ENCODE measurements at regions not wholly inside any gene's neighbourhood (a gene's known extent, or its start where the extent isn't known, plus 50 kb on each side); places are given as distances from the start of the nearest gene placed in this dataset.

DNA sequence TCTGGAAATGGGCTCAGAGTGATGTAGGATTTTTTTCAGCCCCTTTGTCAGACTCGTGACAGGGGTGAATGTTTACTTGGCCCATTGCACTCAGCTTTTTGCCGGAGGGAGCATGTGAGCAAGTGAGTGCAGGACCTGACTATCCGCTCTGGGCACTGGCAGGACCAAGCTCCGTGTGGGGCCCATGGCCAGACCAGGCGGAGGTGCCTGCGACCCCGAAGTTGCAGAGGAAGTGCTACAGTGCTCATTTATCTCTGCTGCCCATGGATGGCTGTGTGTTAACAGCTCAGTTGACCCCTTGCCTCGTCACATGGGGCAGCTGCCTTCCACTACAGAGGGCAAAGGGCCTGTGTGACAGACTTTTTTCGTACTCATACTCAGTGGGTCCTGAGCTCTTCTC lies 744.3 kb downstream of the IRX1 start:
- H3K36me3 Mint-ChIP-seq (ENCODE audit: low read depth): no peaks in the 10 kb centered on the region
- H3K9me3 Mint-ChIP-seq: peaks cover 5% of the 10 kb centered on the region
- H3K4me1 Mint-ChIP-seq: no peaks in the 10 kb centered on the region
- POLR2A ChIA-PET: no interaction called here
- TF ChIP-seq, protein P1, sequence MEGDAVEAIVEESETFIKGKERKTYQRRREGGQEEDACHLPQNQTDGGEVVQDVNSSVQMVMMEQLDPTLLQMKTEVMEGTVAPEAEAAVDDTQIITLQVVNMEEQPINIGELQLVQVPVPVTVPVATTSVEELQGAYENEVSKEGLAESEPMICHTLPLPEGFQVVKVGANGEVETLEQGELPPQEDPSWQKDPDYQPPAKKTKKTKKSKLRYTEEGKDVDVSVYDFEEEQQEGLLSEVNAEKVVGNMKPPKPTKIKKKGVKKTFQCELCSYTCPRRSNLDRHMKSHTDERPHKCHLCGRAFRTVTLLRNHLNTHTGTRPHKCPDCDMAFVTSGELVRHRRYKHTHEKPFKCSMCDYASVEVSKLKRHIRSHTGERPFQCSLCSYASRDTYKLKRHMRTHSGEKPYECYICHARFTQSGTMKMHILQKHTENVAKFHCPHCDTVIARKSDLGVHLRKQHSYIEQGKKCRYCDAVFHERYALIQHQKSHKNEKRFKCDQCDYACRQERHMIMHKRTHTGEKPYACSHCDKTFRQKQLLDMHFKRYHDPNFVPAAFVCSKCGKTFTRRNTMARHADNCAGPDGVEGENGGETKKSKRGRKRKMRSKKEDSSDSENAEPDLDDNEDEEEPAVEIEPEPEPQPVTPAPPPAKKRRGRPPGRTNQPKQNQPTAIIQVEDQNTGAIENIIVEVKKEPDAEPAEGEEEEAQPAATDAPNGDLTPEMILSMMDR (IDR thresholded peaks at IDR 0.05): no peak
- no peak overlapping the region for H3K4me3 Mint-ChIP-seq
- no peak for ATAC-seq (ENCODE audit: low read depth)
- DNase-seq: no peak
- no peaks in the 10 kb centered on the region for H3K27me3 Mint-ChIP-seq
- CTCF ChIA-PET: no interaction called here
- no peak overlapping the region for H3K27ac Mint-ChIP-seq
- intact Hi-C loops (cut with micrococcal nuclease): no loop called here

DNA sequence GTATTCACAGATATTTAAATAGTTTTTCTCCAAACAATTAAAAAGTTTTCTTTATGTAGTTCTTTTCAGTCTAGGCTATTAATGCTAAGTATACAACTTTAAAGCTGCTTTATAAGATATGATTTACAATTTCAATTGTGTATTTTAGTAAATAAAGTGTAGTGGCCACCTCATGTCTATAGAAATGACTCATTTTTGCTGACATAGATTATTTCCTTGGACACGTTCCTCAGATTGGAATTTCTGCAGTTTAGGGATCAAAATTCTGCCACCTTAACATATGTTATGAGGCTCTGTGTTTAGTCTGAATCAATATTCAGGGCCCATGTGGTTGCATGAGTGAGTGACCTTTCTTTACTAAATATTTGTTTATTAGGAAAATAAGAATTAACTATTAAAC lies 750.2 kb downstream of the IRX1 start:
- intact Hi-C loops (cut with micrococcal nuclease): no loop called here
- Mint-ChIP-seq H3K27ac (no peak overlapping the region), H3K4me3 (no peak overlapping the region), H3K4me1 (no peaks in the 10 kb centered on the region), H3K36me3 (ENCODE audit: low read depth) (no peaks in the 10 kb centered on the region), H3K27me3 (no peaks in the 10 kb centered on the region), H3K9me3 (peaks cover 7% of the 10 kb centered on the region)
- POLR2A ChIA-PET: no interaction called here
- ATAC-seq (ENCODE audit: low read depth) (no peak), DNase-seq (no peak)
- TF ChIP-seq, protein P1 (IDR thresholded peaks at IDR 0.05): no peak
- CTCF ChIA-PET: no interaction called here

DNA sequence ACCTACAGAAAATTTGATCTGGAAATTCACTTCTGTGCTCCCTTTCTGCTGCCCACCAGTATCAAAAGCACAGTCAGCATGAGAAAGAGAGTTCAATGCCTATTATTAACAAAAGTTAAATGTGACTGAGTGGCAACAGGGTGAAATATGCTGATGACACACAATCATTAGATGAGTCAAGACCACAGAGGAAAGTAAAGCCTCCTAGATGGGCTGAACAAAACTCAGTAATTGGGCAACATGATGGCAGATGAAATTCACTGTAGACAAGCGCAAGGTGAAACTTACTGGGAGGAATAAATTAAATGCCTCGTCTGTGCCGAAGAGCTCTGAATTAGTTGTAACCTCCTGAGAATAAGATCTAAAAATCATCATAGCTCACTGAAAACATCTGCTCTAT lies 752.8 kb downstream of the IRX1 start:
- TF ChIP-seq, protein P1 (IDR thresholded peaks at IDR 0.05): no peak
- no peak overlapping the region for H3K27ac Mint-ChIP-seq
- H3K4me1 Mint-ChIP-seq: no peaks in the 10 kb centered on the region
- ChIA-PET POLR2A (no interaction called here), CTCF (no interaction called here)
- no peak for DNase-seq
- no peaks in the 10 kb centered on the region for H3K27me3 Mint-ChIP-seq
- H3K4me3 Mint-ChIP-seq: no peak overlapping the region
- H3K36me3 Mint-ChIP-seq (ENCODE audit: low read depth): no peaks in the 10 kb centered on the region
- no peak for ATAC-seq (ENCODE audit: low read depth)
- intact Hi-C loops (cut with micrococcal nuclease): no loop called here
- H3K9me3 Mint-ChIP-seq: peaks cover 12% of the 10 kb centered on the region

DNA sequence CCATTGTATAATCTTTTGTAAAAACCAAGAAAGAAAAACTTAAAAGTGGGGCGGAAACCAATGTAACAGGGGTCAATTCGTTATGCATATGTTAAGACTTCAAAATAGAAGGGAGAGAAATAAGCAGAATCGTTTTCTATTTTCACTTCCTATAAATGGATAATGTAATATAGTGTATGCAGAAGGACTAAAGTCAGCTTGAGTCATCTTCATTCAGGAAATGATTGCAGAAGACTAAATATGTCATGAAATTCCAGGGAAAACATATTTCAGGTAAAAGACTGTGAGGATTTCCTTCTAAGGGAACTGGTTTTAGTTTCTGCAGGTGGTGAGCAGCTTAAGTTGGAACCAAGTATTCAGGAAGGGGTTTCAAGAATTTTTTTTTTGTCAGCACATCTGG lies 753.3 kb downstream of the IRX1 start:
- H3K36me3 Mint-ChIP-seq (ENCODE audit: low read depth): no peaks in the 10 kb centered on the region

DNA sequence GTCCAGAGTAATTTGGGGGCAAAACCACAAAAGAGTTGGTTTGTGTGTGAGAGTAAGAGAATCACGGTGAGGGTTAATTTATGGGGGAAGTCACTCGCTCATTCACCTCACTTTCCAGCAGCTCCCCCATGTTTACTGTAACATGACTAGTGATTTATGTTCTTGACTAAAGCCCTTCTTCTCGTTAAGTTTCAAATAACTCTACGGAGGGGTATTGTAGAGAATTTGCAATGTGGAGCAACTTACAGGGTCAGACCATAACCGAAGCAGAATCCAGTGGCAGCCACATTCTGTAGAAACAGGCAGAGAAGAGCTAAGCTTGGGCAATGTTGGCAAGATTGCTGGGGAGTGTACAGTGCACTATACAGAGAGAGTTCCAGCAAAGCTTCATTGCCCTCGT lies 760.6 kb downstream of the IRX1 start:
- DNase-seq (no peak), ATAC-seq (ENCODE audit: low read depth) (no peak)
- TF ChIP-seq, protein P1 (IDR thresholded peaks at IDR 0.05): no peak
- ChIA-PET CTCF (no interaction called here), POLR2A (no interaction called here)
- Mint-ChIP-seq H3K36me3 (ENCODE audit: low read depth) (no peaks in the 10 kb centered on the region), H3K4me3 (no peak overlapping the region), H3K27me3 (no peaks in the 10 kb centered on the region), H3K4me1 (no peaks in the 10 kb centered on the region), H3K9me3 (peaks cover 11% of the 10 kb centered on the region), H3K27ac (no peak overlapping the region)
- intact Hi-C loops (cut with micrococcal nuclease): no loop called here

More for the DNA sequence above, 753.3 kb downstream of the IRX1 start:
- intact Hi-C loops (cut with micrococcal nuclease): no loop called here
- Mint-ChIP-seq H3K4me1 (no peaks in the 10 kb centered on the region), H3K27ac (no peak overlapping the region), H3K27me3 (no peaks in the 10 kb centered on the region), H3K4me3 (no peak overlapping the region), H3K9me3 (peaks cover 13% of the 10 kb centered on the region)
- no peak for DNase-seq
- ATAC-seq (ENCODE audit: low read depth): no peak
- ChIA-PET CTCF (no interaction called here), POLR2A (no interaction called here)
- TF ChIP-seq, protein P1 (IDR thresholded peaks at IDR 0.05): no peak

Measured in activated B cell treated with CpG ODN at 0.5 μM for 24 hours (primary cell).